Activated T-helper 1 cell treated with anti-CD3 and anti-CD28 coated beads, Interleukin-12 subunit alpha, Interleukin-12 subunit beta, Interleukin-2, Interleukin-4 antibody, amounts not matched to agents 30 ng/mL and 10 ng/mL and 1 ng/mL, durations not matched to agents 14 hours and 24 hours and 36 hours (primary cell): ENCODE measurements at regions not wholly inside any gene's neighbourhood (a gene's known extent, or its start where the extent isn't known, plus 50 kb on each side); places are given as distances from the start of the nearest gene placed in this dataset.
"Not testable (repeated sequence)": the region's sequence is repeated elsewhere in the genome, so short reads cannot be mapped to it uniquely, and the experiment has no call there.

ENCODE experiments used
- DNase-seq: peaks from one replicate; pipeline ENCODE4 v3.0.0; 2021; ENCODE audit warnings: low spot score
- H3K27ac Mint-ChIP-seq: one replicate; pipeline ENCODE4 v1.8.0; 2021; ENCODE audit warnings: mild to moderate bottlenecking, mixed read lengths
- H3K27me3 Mint-ChIP-seq: one replicate; pipeline ENCODE4 v1.8.0; 2022; ENCODE audit warnings: mild to moderate bottlenecking, moderate library complexity, mixed read lengths; ENCODE audit not compliant: insufficient read depth
- H3K36me3 Mint-ChIP-seq: one replicate; pipeline ENCODE4 v1.8.0; 2021; ENCODE audit warnings: low read depth, mixed read lengths
- H3K4me1 Mint-ChIP-seq: one replicate; pipeline ENCODE4 v1.8.0; 2021; ENCODE audit warnings: low read depth, mixed read lengths
- H3K4me3 Mint-ChIP-seq: one replicate; pipeline ENCODE4 v1.8.0; 2021; ENCODE audit warnings: mild to moderate bottlenecking, moderate library complexity, mixed read lengths
- H3K9me3 Mint-ChIP-seq: one replicate; pipeline ENCODE4 v1.8.0; 2021; ENCODE audit warnings: mixed read lengths
- intact Hi-C: fragments of 100-400 bp; cut with micrococcal nuclease; formaldehyde crosslinking; loops from one replicate; pipeline ENCODE4 v1.15.1; 2024

DNA sequence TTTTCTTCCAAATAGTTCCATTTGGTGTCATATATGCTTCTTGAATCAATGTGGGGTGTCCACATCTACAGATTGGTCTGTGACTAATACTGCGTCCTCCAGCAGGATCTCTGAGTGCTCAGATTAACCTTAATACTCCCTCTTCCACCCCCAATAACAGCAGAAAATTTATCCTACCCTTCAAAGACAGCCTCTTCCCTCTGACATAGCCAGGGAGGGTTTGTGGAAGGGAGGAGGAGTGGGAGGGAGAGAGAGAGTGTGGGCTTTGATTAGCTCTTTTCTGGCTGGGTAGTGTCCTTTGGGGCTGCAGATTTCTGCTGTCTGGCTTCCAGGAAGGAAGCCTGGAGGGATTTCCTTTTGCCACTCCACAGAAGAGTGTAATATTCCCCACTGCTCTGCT is 220.7 kb downstream of the TTC6 start:
- Mint-ChIP-seq H3K27me3 (no peaks in the 10 kb centered on the region), H3K4me1 (no peaks in the 10 kb centered on the region), H3K36me3 (no peaks in the 10 kb centered on the region), H3K27ac (no peak overlapping the region), H3K4me3 (no peak overlapping the region), H3K9me3 (no peaks in the 10 kb centered on the region)
- intact Hi-C loops, result no loop called here
- no peak for DNase-seq

DNA sequence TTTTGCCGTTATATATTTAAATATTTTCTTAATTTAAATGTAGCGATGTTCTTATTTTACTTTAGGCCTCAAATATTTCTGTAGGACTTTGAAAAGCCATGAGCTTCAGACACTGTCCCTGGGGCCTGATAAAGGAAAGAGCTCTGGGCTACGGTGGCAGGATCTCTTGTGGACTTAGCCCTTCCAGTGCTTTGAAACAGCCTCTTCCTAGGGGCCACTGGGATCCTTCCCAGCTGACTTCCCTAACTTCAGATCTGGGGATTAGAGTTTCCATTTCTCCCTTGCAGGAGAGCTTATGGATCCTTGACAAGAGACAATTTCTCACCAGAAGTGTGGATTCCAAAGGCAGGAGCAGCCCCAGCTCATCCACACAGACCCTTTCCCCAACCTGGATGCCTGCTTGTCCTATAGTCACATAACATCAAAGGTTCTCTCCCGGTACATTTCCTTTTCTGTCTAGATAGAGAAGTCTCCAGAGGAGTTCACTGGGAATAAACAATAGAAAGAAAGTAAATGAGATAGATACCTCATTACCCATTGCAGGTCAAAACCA is 221.4 kb downstream of the TTC6 start:
- no peaks in the 10 kb centered on the region for H3K4me1 Mint-ChIP-seq
- H3K9me3 Mint-ChIP-seq, result no peaks in the 10 kb centered on the region
- intact Hi-C loops, result no loop called here
- H3K36me3 Mint-ChIP-seq, result no peaks in the 10 kb centered on the region
- no peak overlapping the region for H3K27ac Mint-ChIP-seq
- no peak for DNase-seq
- H3K4me3 Mint-ChIP-seq, result no peak overlapping the region
- H3K27me3 Mint-ChIP-seq, result no peaks in the 10 kb centered on the region

DNA sequence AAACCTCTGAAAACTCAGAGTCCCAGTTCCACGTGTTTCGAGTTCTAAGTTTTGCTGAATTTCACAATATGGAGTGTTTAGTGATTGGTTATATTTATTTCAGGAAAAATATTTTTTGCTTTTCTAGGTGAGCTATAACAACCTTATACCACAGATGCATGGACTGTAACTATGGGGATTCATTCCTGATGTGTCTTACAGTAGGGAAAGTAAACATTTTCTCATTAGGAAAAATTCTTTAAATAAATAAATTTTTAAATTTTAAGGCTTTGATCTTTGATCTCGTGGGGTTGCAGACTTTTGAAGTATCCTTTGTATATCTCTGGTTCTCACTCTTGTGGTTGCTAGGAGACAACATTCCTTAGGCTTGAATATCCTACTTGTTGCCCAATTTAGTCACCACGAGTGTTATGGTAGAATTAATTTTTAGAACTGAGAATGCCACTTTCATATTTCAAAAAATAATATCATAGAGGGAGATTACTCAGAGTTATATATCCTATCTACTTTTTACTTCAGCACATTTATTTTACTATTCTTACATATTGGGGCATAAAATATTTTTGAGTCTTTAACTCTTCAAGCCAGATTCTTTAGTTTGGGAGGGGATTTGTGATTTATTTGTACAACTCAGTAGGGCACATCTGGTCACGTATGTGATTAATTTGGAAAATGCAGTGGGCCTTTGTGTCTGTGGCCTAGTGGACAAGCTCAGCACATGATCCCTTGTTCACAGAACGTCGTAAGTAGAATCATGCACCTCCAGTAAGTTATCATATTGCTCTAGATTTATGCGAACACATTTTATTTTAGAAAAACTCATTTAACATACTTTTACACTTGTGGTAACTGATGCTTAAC is 224.0 kb downstream of the TTC6 start:
- DNase-seq, result no peak
- Mint-ChIP-seq H3K4me3 (no peak overlapping the region), H3K27ac (no peak overlapping the region), H3K4me1 (no peaks in the 10 kb centered on the region), H3K27me3 (no peaks in the 10 kb centered on the region), H3K36me3 (no peaks in the 10 kb centered on the region), H3K9me3 (no peaks in the 10 kb centered on the region)
- intact Hi-C loops, result no loop called here

DNA sequence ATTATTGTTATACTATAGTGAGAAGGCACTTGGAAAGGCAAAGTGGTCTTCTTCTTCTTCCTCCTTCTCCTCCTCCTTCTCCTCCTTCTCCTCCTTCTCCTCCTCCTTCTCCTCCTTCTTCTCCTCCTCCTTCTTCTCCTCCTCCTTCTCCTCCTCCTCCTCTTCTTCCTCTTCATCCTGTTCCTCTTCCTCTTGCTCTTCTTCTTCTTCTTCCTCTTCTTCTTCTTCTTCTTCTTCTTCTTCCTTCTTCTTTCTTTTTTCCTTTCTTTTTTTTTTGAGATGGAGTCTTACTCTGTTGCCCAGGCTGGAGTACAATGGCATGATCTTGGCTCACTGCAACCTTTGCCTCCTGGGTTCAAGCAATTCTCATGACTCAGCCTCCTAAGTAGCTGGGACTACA is 225.4 kb downstream of the TTC6 start:
- H3K27me3 Mint-ChIP-seq, H3K4me1 Mint-ChIP-seq, intact Hi-C loops, H3K27ac Mint-ChIP-seq, H3K36me3 Mint-ChIP-seq, DNase-seq, H3K4me3 Mint-ChIP-seq, H3K9me3 Mint-ChIP-seq: not testable (repeated sequence)

DNA sequence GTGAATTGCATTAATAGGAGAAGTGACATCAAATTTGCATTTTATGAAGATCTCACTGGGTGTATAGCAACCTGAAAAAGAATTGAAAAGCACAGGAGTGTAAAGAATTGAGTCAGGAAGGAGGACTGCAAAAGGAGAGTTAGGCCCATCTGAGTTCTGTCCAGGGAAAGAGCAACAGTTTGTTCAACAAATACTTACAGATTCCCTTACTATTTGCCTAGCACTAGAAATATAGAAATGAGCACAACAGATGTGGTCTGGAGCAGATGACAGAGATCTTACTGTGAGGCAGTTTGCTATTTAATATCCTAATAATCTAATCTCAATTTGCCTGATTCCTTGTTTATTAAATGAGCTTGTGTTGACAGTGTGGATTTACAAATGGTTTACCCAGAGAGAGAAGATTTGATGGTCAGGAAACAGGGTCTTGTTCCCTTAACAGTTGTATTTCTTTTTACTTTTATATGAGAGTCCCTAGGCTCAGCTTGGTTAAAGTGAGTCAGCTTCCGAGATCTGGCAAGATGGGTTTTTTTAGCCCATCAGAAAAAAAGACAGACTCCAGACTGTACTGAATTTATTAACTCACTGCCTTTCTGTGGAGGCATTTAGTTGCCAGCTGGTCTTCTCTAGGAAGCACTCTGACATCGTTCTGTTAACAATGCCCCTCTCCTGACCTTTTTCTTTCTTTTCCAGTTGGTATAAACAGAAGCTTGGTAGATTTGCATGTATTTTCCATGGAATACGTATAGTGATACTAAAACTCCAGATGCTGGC is 229.7 kb downstream of the TTC6 start:
- Mint-ChIP-seq H3K4me1 (no peaks in the 10 kb centered on the region), H3K36me3 (no peaks in the 10 kb centered on the region), H3K27ac (no peak overlapping the region), H3K4me3 (no peak overlapping the region), H3K27me3 (peaks cover 2% of the 10 kb centered on the region), H3K9me3 (no peaks in the 10 kb centered on the region)
- intact Hi-C loops, result no loop called here
- no peak for DNase-seq

DNA sequence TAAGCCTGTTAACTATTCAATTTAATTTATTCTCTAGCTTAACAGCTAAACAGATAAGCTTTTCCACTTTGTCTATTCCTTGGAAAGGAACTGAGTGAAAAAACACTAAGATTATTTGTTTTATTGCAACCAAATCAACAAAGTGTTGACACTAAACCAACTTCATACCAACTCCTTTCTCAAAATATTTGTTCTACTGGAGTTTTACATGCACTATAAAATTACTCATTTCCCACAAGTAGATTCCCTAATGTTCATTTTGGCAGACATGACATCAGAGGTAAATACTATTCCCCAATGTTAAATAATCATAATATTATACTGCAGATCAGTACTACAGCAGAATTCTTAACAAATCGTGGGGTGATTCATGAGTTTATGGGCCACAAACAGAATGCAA is 231.4 kb downstream of the TTC6 start:
- Mint-ChIP-seq H3K4me1 (no peaks in the 10 kb centered on the region), H3K36me3 (no peaks in the 10 kb centered on the region), H3K9me3 (peaks cover 8% of the 10 kb centered on the region), H3K27me3 (peaks cover 2% of the 10 kb centered on the region), H3K27ac (no peak overlapping the region), H3K4me3 (no peak overlapping the region)
- no peak for DNase-seq
- intact Hi-C loops, result no loop called here

DNA sequence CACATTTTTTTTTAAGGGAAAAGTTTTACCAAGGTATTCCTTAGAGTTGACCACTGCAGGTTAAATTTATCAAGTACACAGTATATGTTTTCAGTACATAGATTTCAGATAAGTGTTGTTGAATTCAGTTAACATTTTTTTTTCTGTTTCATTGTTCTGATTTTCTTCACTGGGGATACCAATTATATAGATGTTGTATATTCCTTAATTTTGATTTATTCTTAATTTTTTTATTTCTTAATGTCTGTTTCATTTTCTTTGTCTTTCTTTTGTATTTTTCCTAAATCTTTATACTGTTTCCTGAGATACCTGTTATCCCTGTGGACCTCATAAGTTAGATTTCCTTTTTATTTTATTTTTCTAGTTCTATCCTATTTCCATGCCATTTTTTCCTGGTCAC is 234.8 kb downstream of the TTC6 start:
- Mint-ChIP-seq H3K4me1 (no peaks in the 10 kb centered on the region), H3K27ac (no peak overlapping the region), H3K4me3 (no peak overlapping the region), H3K9me3 (peaks cover 27% of the 10 kb centered on the region), H3K27me3 (peaks cover 2% of the 10 kb centered on the region), H3K36me3 (no peaks in the 10 kb centered on the region)
- DNase-seq, result no peak
- intact Hi-C loops, result no loop called here

DNA sequence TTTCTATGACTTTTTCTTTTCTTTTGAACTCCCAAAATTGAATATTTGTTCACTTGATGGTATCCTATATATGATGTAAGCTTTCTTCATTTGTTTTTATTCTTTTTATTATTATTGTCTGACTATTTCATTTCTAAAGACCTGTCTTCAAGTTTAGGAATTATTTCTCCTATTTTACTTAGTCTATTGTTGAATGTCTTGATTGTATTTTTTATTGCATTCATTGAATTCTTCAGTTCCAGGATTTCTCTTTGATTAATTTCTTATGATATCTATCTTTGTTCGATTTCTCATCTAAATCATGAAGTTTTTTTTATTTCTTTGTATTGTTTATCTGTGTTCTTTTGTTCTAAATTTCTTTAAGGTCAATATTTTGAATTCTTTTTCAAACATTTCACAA is 238.8 kb downstream of the TTC6 start:
- DNase-seq, result no peak
- Mint-ChIP-seq H3K4me1 (no peaks in the 10 kb centered on the region), H3K27ac (no peak overlapping the region), H3K36me3 (no peaks in the 10 kb centered on the region), H3K9me3 (peaks cover 40% of the 10 kb centered on the region), H3K27me3 (no peaks in the 10 kb centered on the region), H3K4me3 (no peak overlapping the region)
- intact Hi-C loops, result no loop called here

DNA sequence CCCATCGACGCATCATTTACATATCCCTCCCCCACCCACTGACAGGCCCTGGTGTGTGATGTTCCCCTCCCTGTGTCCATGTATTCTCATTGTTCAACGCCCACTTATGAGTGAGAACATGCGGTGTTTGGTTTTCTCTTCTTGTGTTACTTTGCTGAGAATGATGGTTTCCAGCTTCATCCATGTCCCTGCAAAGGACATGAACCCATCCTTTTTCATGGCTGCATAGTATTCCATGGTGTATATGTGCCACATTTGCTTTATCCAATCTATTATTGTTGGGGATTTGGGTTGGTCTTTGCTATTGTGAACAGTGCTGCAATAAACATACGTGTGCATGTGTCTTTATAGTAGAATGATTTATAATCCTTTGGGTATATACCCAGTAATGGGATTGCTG is 243.3 kb downstream of the TTC6 start:
- H3K27me3 Mint-ChIP-seq, H3K27ac Mint-ChIP-seq, intact Hi-C loops, H3K36me3 Mint-ChIP-seq, H3K4me3 Mint-ChIP-seq, DNase-seq, H3K4me1 Mint-ChIP-seq: not testable (repeated sequence)
- H3K9me3 Mint-ChIP-seq, result peaks cover 27% of the 10 kb centered on the region

DNA sequence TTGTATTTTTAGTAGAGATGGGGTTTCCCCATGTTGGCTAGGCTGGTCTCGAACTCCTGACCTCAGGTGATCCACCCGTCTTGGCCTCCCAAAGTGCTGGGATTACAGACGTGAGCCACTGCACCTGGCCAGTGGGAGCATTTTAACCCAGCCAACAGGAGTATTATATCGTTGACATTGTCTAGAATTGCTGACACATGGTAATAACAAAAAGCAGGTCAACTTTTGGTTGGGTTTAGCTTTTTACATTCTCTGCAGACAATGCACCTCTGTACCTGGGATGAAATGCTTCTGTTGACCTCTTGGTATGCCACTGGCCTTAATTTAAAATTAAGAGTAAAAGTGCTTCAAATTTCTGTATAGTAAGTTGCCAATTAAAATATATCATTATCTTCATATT is 245.6 kb downstream of the TTC6 start:
- intact Hi-C loops, H3K4me1 Mint-ChIP-seq, H3K36me3 Mint-ChIP-seq, H3K27me3 Mint-ChIP-seq, H3K4me3 Mint-ChIP-seq, DNase-seq, H3K27ac Mint-ChIP-seq: not testable (repeated sequence)
- peaks cover 15% of the 10 kb centered on the region for H3K9me3 Mint-ChIP-seq

DNA sequence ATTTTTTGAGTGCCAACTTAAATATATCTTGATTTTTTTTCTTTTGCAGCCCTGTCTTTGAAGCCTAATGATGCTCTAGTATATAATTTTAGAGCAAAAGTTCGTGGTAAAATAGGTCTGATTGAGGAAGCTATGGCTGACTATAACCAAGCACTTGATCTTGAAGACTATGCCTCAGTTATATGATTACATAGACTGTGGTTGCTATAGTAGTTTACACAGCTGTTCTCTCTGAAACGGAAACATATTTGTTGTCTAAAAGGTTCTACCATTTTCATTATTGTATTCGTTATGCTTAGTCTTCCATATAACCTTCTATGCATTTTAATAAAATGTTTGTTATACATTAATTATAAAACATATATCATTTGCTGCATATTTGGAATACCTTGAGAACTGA is 246.7 kb downstream of the TTC6 start:
- Mint-ChIP-seq H3K27ac (no peak overlapping the region), H3K4me3 (no peak overlapping the region), H3K27me3 (no peaks in the 10 kb centered on the region), H3K9me3 (peaks cover 13% of the 10 kb centered on the region), H3K4me1 (no peaks in the 10 kb centered on the region), H3K36me3 (no peaks in the 10 kb centered on the region)
- intact Hi-C loops, result no loop called here
- no peak for DNase-seq

DNA sequence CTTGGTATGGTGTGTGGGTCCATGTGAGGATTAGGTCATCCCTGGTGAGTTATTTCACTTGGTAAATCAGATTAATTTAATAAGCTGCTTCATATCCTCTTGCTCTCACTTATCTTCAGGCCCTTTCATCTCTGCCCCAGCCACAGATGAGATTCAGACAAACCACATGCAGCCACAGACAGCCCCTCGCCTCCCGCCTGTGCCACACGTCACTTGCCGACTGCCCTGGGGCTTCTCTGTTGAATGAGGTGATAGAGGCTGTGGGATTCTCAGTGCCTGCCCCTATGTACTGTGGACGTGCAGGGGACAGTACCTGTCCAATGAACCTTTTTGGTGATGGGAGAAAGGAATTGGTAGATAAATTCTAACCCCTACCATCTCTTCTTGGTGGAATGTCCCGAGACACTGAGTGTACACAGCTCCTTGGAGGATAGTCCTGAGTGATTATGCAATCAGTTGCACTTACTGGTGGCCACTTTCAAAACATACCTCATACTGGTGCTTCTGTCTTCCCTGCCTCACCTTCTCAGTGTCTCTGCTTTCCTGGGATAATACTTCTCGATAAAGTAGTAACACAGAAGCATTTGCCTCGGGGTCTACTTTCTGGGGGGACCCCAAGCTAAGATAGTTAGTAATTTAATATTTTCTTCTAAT is 248.7 kb downstream of the TTC6 start:
- H3K27me3 Mint-ChIP-seq, result no peaks in the 10 kb centered on the region
- DNase-seq, result no peak
- H3K36me3 Mint-ChIP-seq, result no peaks in the 10 kb centered on the region
- no peak overlapping the region for H3K27ac Mint-ChIP-seq
- no peak overlapping the region for H3K4me3 Mint-ChIP-seq
- peaks cover 6% of the 10 kb centered on the region for H3K9me3 Mint-ChIP-seq
- no peaks in the 10 kb centered on the region for H3K4me1 Mint-ChIP-seq
- intact Hi-C loops, result no loop called here

DNA sequence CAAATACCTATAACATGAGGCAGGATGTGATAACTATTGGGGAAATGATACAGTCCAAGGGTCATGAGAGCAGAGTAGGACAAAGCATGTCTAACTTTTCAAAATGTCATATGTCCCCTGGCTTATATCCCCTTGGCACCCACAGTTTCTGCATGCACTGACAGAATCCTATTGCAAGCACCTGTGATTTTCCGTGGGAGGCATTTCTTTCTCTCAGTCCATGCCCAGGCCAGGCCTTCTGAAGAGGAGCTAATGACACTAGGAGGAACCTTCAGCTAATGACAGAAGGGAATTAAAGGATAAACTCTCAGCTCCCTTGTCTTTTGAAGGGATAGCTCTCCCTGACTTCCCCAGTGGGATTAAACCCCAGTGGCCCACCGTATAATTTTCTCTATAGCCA is 249.2 kb downstream of the TTC6 start:
- H3K36me3 Mint-ChIP-seq, result no peaks in the 10 kb centered on the region
- peaks cover 1% of the 10 kb centered on the region for H3K9me3 Mint-ChIP-seq
- intact Hi-C loops, result no loop called here
- no peaks in the 10 kb centered on the region for H3K4me1 Mint-ChIP-seq
- no peak for DNase-seq
- no peak overlapping the region for H3K27ac Mint-ChIP-seq
- H3K27me3 Mint-ChIP-seq, result no peaks in the 10 kb centered on the region
- H3K4me3 Mint-ChIP-seq, result no peak overlapping the region
